Thyroid gland (tissue), 4 donors: ENCODE measurements at regions not wholly inside any gene's neighbourhood (a gene's known extent, or its start where the extent isn't known, plus 50 kb on each side); places are given as distances from the start of the nearest gene placed in this dataset.

Experiments
- CTCF ChIP-seq, 6 experiments: fragments of 200-600 bp in 3 of 6; fragments of 450-650 bp in 3 of 6; sonication (generic) in 3 of 6; IDR thresholded peaks; one replicate each; pipeline ENCODE4 v1.5.1; 2016 to 2019; ENCODE audit warnings: antibody characterized with exemption in 6 of 6, mild to moderate bottlenecking in 2 of 6, inconsistent platforms in 1 of 6, moderate library complexity in 1 of 6
- POLR2A ChIP-seq, 2 donors: fragments of 450-650 bp; IDR thresholded peaks; one replicate each; pipeline ENCODE4 v1.6.1; 2017; ENCODE audit warnings: antibody characterized with exemption in 2 of 2, mild to moderate bottlenecking in 2 of 2, moderate library complexity in 1 of 2

DNA sequence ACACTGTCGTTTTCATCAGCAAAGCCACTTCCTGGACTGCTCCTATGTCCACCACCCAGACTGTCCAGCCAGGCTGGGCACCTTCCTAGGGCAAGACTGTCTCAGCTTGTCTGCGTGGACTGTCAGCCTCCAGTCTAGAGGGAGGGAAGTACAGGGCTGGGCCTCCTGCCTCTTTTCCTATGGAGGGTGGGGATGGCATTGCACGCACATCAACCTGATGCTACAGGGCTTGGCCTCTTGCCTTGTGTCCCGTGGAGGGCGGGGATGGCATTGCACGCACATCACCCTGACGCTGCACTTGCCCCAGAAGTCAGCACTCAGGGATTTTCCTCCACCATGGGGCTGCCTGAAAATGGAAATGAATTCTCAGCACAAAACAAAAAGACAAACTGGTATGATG, 304.2 kb upstream of the CDH4 start:
- TF ChIP-seq CTCF (IDR thresholded peaks at IDR 0.05): no peak
- TF ChIP-seq POLR2A (IDR thresholded peaks at IDR 0.05): no peak
